CD4-positive, alpha-beta T cell treated with Interleukin-15 for 4 hours (primary cell): ENCODE measurements at regions not wholly inside any gene's neighbourhood (a gene's known extent, or its start where the extent isn't known, plus 50 kb on each side); places are given as distances from the start of the nearest gene placed in this dataset.
A peak's percentile ranks its signal among the peaks of the same experiment; 100 is the strongest.

Source experiments
- DNase-seq: peaks from one replicate; pipeline ENCODE4 v3.0.0-alpha.2; 2020; ENCODE audit warnings: low spot score

- no peak for DNase-seq
Observed at GRCh38 chr18:21162786-21163185, 51.2 kb upstream of the ROCK1 start.

DNA sequence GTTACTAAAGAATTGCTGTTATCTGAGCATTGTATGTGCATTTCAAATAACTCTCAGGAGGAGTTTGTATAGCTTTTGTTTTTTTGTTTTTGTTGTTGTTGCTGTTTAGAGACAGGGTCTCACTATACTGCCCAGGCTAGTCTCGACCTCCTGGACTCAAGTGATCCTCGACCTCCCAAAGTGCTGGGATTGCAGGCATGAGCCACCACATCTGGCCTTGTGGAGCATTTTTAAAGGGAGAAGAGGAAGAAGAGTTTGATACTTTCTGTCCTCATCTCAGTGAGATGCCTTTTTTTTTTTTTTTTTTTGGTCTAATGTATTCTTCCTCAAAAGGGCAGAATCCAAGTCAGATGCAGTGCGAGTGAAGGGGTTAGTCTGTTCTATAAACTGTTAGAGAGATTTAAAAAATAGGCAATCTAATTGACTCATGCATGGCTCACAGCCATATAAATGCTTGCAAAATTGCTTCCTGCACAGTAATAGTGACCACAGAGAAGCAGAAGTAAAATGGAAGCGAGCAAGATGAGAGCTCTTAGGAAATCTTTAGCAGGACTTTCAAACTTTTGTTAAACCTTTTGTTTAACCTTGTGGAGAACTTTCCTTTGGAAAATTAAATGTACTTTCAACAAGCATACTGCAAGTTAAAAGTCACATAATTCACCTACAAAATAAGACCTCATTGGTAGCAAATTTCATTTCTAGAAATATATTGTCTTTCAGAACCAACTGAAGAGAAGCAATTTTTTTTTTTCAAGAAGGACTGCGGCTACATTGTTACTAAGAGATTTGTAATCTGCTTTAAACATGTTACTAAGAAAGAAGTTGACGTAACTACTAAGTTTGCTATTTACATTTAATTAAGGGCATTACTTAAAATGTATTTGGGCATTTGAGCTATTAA, 52.3 kb upstream of the ROCK1 start:
- DNase-seq: no peak

DNA sequence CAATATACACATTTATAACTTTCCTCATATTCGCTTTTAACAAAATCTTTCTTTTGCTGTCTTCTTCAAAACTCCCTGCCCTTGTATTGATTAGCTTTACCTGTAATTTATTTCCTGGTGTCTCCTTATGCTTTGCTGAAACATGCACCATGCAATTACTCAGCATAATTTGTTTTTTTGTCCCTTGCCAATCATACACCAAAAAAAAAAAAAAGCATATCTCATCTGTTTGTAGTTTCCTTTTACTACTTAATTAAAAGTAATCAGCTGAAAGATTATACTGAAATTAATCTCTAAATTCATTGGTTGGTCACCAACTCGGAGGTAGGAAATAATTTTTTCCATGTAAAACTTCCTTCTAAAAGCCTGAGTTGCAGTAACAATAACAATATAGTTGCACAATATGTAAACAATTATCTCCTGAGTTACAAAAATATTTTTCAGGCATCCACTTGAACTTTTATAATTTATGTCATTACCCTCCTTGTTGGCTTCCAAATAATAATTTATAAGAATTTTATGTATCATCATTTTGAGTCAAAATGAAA, 53.0 kb upstream of the ROCK1 start:
- no peak for DNase-seq

GRCh38 chr18:21167641-21168377, 56.2 kb upstream of the ROCK1 start:
- DNase-seq: no peak

DNA sequence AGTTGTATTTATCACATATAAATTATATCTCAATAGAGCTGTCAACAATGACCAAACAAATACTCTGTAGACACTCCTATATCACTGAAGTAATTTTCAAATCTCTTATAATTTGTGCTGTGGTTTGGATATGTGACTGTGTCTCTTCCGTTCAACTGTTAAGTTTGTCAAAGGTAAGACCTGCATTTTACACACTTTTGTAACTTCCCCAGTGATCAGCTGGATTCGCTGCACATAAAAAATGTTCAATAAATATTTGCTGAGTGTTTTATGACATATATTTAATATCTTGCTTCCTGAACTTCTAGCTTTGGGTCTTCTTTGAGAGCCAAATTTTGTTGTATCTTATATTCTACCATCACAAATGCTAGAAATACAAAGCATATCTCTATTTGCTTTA, 57.3 kb upstream of the ROCK1 start:
- no peak for DNase-seq

DNA sequence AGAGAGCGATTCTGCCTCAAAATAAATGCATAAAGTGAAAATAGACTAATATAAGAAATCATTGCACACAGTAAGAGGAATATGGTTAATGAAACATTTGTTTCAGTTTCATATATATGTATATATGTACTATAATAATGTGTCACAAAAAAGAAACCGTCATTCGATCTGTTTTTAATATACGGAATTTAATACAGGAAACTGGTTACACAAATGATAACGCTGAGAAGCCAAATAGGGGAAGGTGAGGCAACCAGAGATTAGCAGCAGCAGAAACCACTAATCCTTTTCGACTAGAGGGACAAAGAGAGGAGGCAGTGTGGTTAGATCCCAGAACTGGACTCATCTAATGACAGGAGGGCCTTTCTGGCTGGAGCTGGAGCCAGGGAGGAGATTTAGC, 64.2 kb upstream of the GREB1L start:
- no peak for DNase-seq

DNA sequence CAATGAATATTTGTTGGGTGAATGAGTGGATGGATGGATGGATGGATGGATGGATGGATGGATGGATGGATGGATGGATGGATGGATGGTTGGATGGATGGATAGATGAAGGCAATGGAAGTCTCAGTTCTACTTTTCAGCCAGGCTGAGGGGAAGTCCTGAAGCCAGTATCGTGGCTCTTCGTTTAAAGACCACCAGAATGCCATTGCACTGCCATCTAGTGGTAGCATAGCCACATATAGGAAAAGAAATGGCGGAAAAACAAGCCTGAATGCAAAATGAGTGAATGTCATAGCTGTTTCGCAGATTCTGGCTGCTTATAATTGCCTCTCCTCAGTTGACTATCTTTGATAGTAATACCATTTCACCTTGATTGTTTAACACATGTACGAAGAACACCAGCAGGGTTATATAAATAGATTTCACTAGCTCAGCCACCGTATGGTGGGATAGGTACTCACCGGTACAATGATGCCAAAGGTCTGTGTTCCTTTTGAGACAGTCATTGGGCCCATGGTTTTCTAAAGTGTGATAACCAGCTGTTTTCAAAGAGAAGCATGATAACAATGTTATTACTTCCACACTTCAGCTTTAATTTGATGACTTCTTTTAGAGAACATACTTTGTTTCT, 62.3 kb upstream of the GREB1L start:
- DNase-seq: peak; percentile 56

DNA sequence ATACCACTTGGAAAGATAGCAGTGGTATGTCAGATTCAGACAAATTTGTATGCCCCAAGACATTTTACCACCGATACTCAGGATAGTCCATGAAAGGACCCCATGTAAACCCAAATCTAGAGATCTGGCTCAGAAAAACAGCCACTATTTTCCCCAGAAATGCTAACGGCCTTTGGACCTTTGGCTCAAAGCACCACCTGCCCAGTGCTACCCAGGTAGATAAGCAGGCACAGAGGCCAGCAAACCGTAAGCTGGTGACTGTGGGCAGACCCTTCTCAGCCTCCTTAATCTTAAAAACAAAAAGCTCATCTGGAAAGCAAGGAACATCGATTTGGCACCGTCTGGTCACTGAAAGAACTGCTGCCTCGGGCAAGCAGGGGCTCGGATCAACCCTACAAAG, 61.4 kb upstream of the GREB1L start:
- no peak for DNase-seq

GRCh38 chr18:21181766-21182165, 60.3 kb upstream of the GREB1L start:
- DNase-seq: no peak

- no peak for DNase-seq
Observed at GRCh38 chr18:21183670-21184069, 58.4 kb upstream of the GREB1L start.

DNA sequence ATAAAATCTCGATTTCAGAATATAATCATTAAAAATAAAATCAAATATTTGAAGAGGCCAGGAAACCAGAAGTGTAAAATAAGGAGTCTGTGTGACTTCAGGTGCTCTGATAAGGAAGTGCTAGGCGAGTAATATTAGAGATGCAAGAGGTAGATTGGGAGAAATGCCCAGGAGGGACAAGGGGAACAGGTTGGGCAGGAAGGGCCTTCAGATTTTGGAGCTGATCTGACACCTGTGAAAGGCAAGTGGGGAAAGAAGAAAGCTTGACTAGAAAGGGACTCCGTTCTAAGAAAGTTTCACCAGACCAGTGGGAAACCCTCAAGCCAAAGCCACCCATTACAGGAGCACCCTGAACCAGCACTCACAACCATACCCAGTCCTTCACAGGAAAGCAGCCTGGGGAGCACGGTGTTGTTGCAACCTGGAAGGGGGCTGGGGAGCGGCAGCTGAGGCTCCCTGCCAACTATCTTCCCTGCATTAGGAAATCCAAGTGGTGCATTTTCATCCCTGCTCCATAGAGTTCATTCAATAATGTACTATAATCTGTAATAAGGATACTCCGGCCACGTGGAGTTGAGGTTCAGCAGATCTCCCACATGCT, 57.5 kb upstream of the GREB1L start:
- DNase-seq: no peak

- no peak for DNase-seq
Observed at GRCh38 chr18:21187886-21188285, 54.1 kb upstream of the GREB1L start.

DNA sequence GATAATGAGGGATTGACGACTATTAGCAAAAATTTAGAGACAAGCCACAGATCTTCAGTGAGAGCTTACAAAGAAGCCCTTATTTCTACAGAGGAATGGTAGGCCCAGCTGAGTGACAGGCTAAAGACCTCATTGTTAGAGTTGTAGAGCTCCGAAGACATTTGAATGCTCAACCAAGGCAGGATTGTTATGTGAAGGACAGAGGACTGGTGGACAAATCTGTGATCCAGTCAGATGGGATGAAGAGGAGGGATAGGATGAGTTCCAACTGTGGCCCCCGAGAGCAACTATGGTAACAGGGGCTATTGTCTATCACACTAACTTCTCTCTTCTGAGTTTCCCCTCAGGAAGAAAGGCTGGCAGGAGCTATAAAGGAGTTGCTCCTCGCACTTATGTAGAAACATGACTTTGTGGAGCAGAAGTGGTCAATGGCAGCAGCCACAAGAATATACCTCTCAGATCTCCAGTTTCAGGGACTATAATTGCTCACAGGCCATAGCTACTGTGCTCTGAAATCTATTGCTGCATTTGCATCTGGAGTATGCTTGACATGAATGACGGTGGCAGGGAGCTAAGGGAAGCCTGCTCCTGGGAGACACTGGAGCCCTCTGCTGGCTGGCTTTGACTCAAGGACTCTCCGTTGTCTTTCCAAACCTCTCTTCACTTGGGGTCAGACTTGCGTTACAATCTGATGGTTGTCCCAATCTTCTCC, 50.3 kb upstream of the GREB1L start:
- DNase-seq: peak; percentile 3
